NB4 (cell line): ENCODE measurements at regions not wholly inside any gene's neighbourhood (a gene's known extent, or its start where the extent isn't known, plus 50 kb on each side); places are given as distances from the start of the nearest gene placed in this dataset.

Experiments
- DNase-seq: peaks from one replicate; pipeline ENCODE4 v3.0.0; 2010; ENCODE audit warnings: low read depth
- H3K4me3 ChIP-seq: one replicate; pipeline ENCODE4 v1.5.1; 2011; ENCODE audit warnings: mild to moderate bottlenecking, low read depth, low read length, moderate library complexity
- CTCF ChIP-seq: IDR thresholded peaks from one replicate; pipeline ENCODE4 v1.5.1; 2012; ENCODE audit warnings: low read depth, low read length
- MAX ChIP-seq: IDR thresholded peaks from 2 replicates; pipeline ENCODE4 v1.6.1; 2011; ENCODE audit warnings: low read depth, low read length
- MYC ChIP-seq: IDR thresholded peaks from 2 replicates; pipeline ENCODE4 v1.6.1; 2011; ENCODE audit warnings: low read depth, low read length
- POLR2A ChIP-seq: IDR thresholded peaks from 2 replicates; pipeline ENCODE4 v1.6.1; 2011; ENCODE audit warnings: mild to moderate bottlenecking; ENCODE audit not compliant: insufficient read length; ENCODE audit errors: extremely low read depth

GRCh38 chrX:42485601-42486000 is 292.4 kb downstream of the PPP1R2C start:
- no peak overlapping the region for H3K4me3 ChIP-seq
- TF ChIP-seq CTCF (no peak), MYC (no peak), POLR2A (no peak), MAX (no peak)
- no peak for DNase-seq

GRCh38 chrX:42484233-42484632 is 293.7 kb downstream of the PPP1R2C start:
- no peak overlapping the region for H3K4me3 ChIP-seq
- no peak for DNase-seq
- TF ChIP-seq MAX, result no peak
- no peak for TF ChIP-seq CTCF
- no peak for TF ChIP-seq MYC

DNA sequence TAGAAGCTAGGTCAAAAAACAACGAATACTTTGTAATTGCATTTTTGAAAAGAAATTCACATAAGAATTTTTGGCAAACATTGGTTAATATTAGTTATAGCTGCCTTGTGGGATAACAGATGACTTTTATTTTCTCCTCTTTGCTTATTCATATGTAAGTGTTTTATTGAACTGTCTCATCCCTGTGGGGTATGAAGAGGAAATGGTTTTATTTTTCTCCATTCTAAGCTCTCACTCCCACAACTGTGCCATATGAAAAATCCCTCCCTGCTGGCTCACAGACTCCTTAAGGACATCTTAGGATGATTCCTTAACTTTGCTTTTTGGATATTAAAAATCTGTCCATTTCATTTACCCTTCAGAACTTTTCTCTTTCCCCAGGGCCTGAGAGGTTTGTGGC is 300.6 kb downstream of the PPP1R2C start:
- no peak for DNase-seq
- TF ChIP-seq POLR2A, result no peak
- TF ChIP-seq MYC, result no peak
- TF ChIP-seq CTCF, result no peak
- TF ChIP-seq MAX, result no peak
- H3K4me3 ChIP-seq, result no peak overlapping the region

DNA sequence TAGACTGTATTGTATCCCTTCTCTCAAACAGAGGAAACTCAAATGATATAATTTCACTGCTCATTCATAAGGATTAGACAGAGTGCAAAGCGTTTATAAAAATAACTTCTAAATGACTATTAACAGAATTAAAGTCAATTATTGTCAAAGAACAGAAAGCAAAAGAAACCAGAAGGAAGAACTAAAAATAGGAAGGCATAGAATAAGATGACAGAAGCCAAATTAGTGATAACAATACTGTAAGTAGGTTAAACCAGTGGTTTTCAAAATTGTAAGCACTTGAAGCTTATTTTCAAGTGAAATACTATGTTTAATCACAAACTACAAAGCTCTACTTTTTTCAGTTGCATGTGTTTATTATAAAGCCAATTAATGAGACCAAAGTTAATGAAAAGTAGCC is 305.2 kb downstream of the PPP1R2C start:
- no peak for TF ChIP-seq MAX
- TF ChIP-seq CTCF, result no peak
- TF ChIP-seq POLR2A, result no peak
- no peak for TF ChIP-seq MYC
- H3K4me3 ChIP-seq, result no peak overlapping the region
- DNase-seq, result no peak

DNA sequence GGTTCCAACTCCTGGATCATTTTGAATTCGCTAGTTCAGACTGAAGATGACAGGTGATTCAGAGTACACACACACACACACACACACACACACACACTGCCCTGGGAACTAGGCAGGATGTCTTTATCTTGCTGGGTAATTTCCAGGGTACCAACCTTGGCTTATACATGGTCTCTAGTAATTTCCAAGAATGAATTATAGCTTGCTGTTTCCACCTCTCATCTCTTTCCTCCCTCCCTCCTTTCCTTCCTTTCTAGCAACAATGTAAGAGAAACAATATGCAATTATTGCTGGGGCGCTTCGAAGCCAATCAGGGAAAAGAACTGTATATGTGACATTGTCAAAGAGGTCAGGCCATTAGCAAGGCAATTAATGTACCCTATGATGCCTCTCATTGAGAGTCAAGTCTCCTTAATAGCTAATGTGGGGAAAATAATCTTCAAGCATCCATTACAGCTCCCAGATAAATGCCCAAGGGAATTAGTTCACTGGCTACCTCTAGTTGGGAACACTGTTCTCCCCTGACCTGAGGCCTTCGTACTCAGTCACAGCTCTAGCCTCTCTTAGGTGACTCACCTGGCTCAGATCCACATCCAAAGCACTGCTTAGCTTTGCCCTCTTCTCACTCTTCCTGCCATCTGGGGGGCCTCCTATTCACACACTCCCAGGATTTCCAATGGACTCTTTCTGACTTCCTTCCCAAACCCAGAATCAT is 311.5 kb downstream of the PPP1R2C start:
- no peak overlapping the region for H3K4me3 ChIP-seq
- TF ChIP-seq MYC (no peak), POLR2A (no peak), MAX (no peak), CTCF (no peak)
- no peak for DNase-seq
